Cardiac fibroblast (primary cell): ENCODE measurements at regions not wholly inside any gene's neighbourhood (a gene's known extent, or its start where the extent isn't known, plus 50 kb on each side); places are given as distances from the start of the nearest gene placed in this dataset.

Source experiments
- DNase-seq, 2 donors: peaks; one replicate each; pipeline versions ENCODE4 v3.0.0 to v3.0.0-alpha.2; 2010; ENCODE audit warnings: low read depth in 2 of 2
- H3K4me3 ChIP-seq, 2 donors: replicated peaks in 1 of 2; 1 replicate in 1 of 2; 2 replicates in 1 of 2; pipeline ENCODE4 v1.5.1; 2011; ENCODE audit warnings: low read depth in 2 of 2, low read length in 2 of 2, mild to moderate bottlenecking in 2 of 2, moderate library complexity in 1 of 2
- CTCF ChIP-seq: IDR thresholded peaks from one replicate; pipeline ENCODE4 v1.5.1; 2011; ENCODE audit warnings: low read depth, mild to moderate bottlenecking, low read length, inconsistent platforms

- no peak overlapping the region for H3K4me3 ChIP-seq
These were observed 624.0 kb upstream of the KLF4 start for GRCh38 chr9:108113596-108113995.

GRCh38 chr9:108109927-108110690 lies 620.5 kb upstream of the KLF4 start:
- TF ChIP-seq CTCF, result no peak
- H3K4me3 ChIP-seq, result no peak overlapping the region
- no peak for DNase-seq

More at GRCh38 chr9:108113596-108113995, 624.0 kb upstream of the KLF4 start:
- TF ChIP-seq CTCF, result no peak
- no peak for DNase-seq

GRCh38 chr9:108108852-108109448 lies 619.4 kb upstream of the KLF4 start:
- no peak for TF ChIP-seq CTCF
- peak in 1 of 2 donors; percentile 49 for DNase-seq
- H3K4me3 ChIP-seq, result no peak overlapping the region

GRCh38 chr9:108108280-108108851 lies 618.8 kb upstream of the KLF4 start:
- no peak for TF ChIP-seq CTCF
- no peak overlapping the region for H3K4me3 ChIP-seq
- peak; percentile 7 to 27 for DNase-seq

GRCh38 chr9:108105885-108106284 lies 616.3 kb upstream of the KLF4 start:
- DNase-seq, result no peak
- no peak for TF ChIP-seq CTCF
- H3K4me3 ChIP-seq, result no peak overlapping the region

- TF ChIP-seq CTCF, result no peak
- H3K4me3 ChIP-seq, result no peak overlapping the region
- no peak for DNase-seq
These were observed 615.4 kb upstream of the KLF4 start for GRCh38 chr9:108104991-108105390.
